OCI-LY3 (cell line): ENCODE measurements at regions not wholly inside any gene's neighbourhood (a gene's known extent, or its start where the extent isn't known, plus 50 kb on each side); places are given as distances from the start of the nearest gene placed in this dataset.

Experiments used
- H2AFZ ChIP-seq: fragments of 200-600, 300-600 bp; shearing (Covaris generic); 2 replicates; pipeline ENCODE4 v1.6.0; 2014; ENCODE audit warnings: antibody characterized with exemption, low read depth, low read length
- H3K27ac ChIP-seq: fragments of 200-600, 300-600 bp; sonication (generic); 2 replicates; pipeline ENCODE4 v1.5.1; 2014; ENCODE audit warnings: mild to moderate bottlenecking, low read length, moderate library complexity, mixed read lengths
- H3K27me3 ChIP-seq: fragments of 200-600, 300-600 bp; sonication (generic); 2 replicates; pipeline ENCODE4 v1.6.1; 2014; ENCODE audit warnings: low read depth, low read length, mixed read lengths
- H3K36me3 ChIP-seq: fragments of 200-600, 300-600 bp; sonication (generic); replicated peaks from 2 replicates; pipeline ENCODE3; 2014; ENCODE audit warnings: low read depth, low read length, mixed read lengths
- H3K4me1 ChIP-seq: fragments of 300-600, 200-600 bp; sonication (generic); 2 replicates; pipeline ENCODE4 v1.6.1; 2014; ENCODE audit warnings: low read length, mixed read lengths
- H3K4me2 ChIP-seq: fragments of 200-600, 300-600 bp; sonication (generic); 2 replicates; pipeline ENCODE4 v1.6.1; 2014; ENCODE audit warnings: low read length, mixed read lengths
- H3K4me3 ChIP-seq: fragments of 300-600, 200-600 bp; sonication (generic); 2 replicates; pipeline ENCODE4 v1.5.1; 2014; ENCODE audit warnings: antibody characterized with exemption, mild to moderate bottlenecking, low read length, moderate library complexity
- H3K79me2 ChIP-seq: fragments of 300-600, 200-600 bp; shearing (Covaris generic); 2 replicates; pipeline ENCODE4 v1.6.1; 2014; ENCODE audit warnings: mild to moderate bottlenecking, low read length, mixed read lengths
- H3K9ac ChIP-seq: fragments of 300-600, 200-600 bp; shearing (Covaris generic); 2 replicates; pipeline ENCODE4 v1.6.0; 2014; ENCODE audit warnings: mild to moderate bottlenecking, low read length, moderate library complexity
- H3K9me3 ChIP-seq: fragments of 200-600, 300-600 bp; shearing (Covaris generic); 2 replicates; pipeline ENCODE4 v1.6.1; 2014; ENCODE audit warnings: low read length, mixed read lengths; ENCODE audit not compliant: insufficient read depth
- H4K20me1 ChIP-seq: fragments of 200-600, 300-600 bp; sonication (generic); 2 replicates; pipeline ENCODE4 v1.6.1; 2016; ENCODE audit warnings: low read length, mixed read lengths; ENCODE audit not compliant: insufficient read depth
- EZH2phosphoT487 ChIP-seq: fragments of 200-600 bp; shearing (Covaris generic); IDR thresholded peaks from 2 replicates; pipeline ENCODE4 v1.6.1; 2018; ENCODE audit warnings: antibody characterized with exemption, mixed run types, low read depth
- TF ChIP-seq, protein P1 (sequence below): fragments of 200-600, 300-600 bp; sonication (generic); IDR thresholded peaks from 2 replicates; pipeline ENCODE4 v1.5.1; 2014; ENCODE audit warnings: antibody characterized with exemption, low read length, low read depth

GRCh38 chr4:110778521-110778920 lies 155.6 kb upstream of the PITX2 start:
- 0 out of 2 replicates have a peak, but pooled peaks cover 2% of the 10 kb centered on the region for H3K27me3 ChIP-seq
- no peak overlapping the region for H2AFZ ChIP-seq
- TF ChIP-seq, protein P1, sequence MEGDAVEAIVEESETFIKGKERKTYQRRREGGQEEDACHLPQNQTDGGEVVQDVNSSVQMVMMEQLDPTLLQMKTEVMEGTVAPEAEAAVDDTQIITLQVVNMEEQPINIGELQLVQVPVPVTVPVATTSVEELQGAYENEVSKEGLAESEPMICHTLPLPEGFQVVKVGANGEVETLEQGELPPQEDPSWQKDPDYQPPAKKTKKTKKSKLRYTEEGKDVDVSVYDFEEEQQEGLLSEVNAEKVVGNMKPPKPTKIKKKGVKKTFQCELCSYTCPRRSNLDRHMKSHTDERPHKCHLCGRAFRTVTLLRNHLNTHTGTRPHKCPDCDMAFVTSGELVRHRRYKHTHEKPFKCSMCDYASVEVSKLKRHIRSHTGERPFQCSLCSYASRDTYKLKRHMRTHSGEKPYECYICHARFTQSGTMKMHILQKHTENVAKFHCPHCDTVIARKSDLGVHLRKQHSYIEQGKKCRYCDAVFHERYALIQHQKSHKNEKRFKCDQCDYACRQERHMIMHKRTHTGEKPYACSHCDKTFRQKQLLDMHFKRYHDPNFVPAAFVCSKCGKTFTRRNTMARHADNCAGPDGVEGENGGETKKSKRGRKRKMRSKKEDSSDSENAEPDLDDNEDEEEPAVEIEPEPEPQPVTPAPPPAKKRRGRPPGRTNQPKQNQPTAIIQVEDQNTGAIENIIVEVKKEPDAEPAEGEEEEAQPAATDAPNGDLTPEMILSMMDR: no peak
- TF ChIP-seq EZH2phosphoT487: no peak
- H3K27ac ChIP-seq: no peak overlapping the region
- peaks cover 5% of the 10 kb centered on the region for H3K4me1 ChIP-seq
- H3K79me2 ChIP-seq: no peaks in the 10 kb centered on the region
- H3K4me2 ChIP-seq: no peak overlapping the region
- H3K4me3 ChIP-seq: no peak overlapping the region
- H3K36me3 ChIP-seq: no peaks in the 10 kb centered on the region
- no peaks in the 10 kb centered on the region for H3K9me3 ChIP-seq
- H3K9ac ChIP-seq: no peak overlapping the region
- no peaks in the 10 kb centered on the region for H4K20me1 ChIP-seq

DNA sequence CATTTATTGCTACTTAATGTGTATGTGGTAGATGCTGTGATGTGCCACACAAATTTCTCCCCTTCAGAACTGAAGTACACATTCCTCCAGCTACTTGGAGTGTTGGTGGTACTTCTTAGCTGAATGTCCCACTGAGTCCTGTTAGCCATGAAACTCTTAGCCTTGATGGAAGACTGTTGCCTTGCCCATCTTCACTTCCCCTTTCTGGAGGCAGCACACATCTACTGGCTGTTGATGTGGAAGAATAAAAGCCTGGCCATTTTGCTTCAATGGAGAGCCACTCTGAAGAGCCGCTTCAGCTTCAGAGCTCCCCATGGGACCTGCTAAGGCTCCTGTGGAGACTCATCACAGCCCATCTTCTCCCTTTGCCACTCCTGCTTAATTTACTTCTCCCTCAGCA lies 157.7 kb upstream of the PITX2 start:
- H3K9me3 ChIP-seq: no peaks in the 10 kb centered on the region
- H3K36me3 ChIP-seq: no peaks in the 10 kb centered on the region
- TF ChIP-seq EZH2phosphoT487: no peak
- TF ChIP-seq, protein P1: no peak
- H3K4me2 ChIP-seq: no peak overlapping the region
- H3K4me3 ChIP-seq: no peak overlapping the region
- H3K27me3 ChIP-seq: peaks cover 8% of the 10 kb centered on the region
- no peaks in the 10 kb centered on the region for H3K79me2 ChIP-seq
- H2AFZ ChIP-seq: no peak overlapping the region
- no peak overlapping the region for H3K9ac ChIP-seq
- peaks cover 13% of the 10 kb centered on the region for H3K4me1 ChIP-seq
- no peak overlapping the region for H3K27ac ChIP-seq
- no peaks in the 10 kb centered on the region for H4K20me1 ChIP-seq

GRCh38 chr4:110781944-110782343 lies 159.1 kb upstream of the PITX2 start:
- Histone ChIP-seq H3K4me2 (no peak overlapping the region), H3K9me3 (no peaks in the 10 kb centered on the region), H3K4me1 (peaks cover 13% of the 10 kb centered on the region), H2AFZ (no peak overlapping the region), H3K4me3 (no peak overlapping the region), H3K9ac (no peak overlapping the region), H3K27me3 (peaks cover 15% of the 10 kb centered on the region), H3K36me3 (no peaks in the 10 kb centered on the region), H3K27ac (no peak overlapping the region), H4K20me1 (no peaks in the 10 kb centered on the region), H3K79me2 (no peaks in the 10 kb centered on the region)
- no peak for TF ChIP-seq EZH2phosphoT487
- TF ChIP-seq, protein P1: no peak

DNA sequence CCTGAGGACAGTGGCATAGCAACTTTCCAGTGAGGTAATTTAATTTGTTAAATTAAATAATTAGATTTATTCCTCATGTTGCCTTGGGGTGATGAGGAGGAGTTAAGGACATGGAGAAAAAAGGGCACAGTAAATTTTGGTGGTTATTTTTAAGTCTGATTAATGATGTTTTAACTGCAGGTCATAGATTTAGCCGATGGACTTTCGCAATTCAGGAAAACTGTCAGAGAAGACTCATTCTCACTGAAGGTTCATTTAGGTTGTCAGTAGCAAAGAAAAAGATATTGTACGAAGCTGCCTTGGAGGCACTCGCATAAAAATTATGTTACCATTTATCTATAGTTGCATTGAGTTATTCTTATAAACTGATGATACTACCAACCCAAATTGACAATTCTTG lies 164.2 kb upstream of the PITX2 start:
- Histone ChIP-seq H3K4me3 (no peak overlapping the region), H3K4me1 (peaks cover 16% of the 10 kb centered on the region), H3K9ac (no peak overlapping the region), H3K27me3 (peaks cover 22% of the 10 kb centered on the region), H3K4me2 (no peak overlapping the region), H3K36me3 (no peaks in the 10 kb centered on the region), H4K20me1 (no peaks in the 10 kb centered on the region), H3K79me2 (no peaks in the 10 kb centered on the region), H2AFZ (no peak overlapping the region), H3K27ac (no peak overlapping the region), H3K9me3 (no peaks in the 10 kb centered on the region)
- no peak for TF ChIP-seq EZH2phosphoT487
- TF ChIP-seq, protein P1: no peak
